ENCODE measurements at regions not wholly inside any gene's neighbourhood (a gene's known extent, or its start where the extent isn't known, plus 50 kb on each side); places are given as distances from the start of the nearest gene placed in this dataset.

GRCh38 chr3:103926936-103927335 lies 1439.8 kb upstream of the ALCAM start:
- in situ Hi-C loops (cut with MboI; ENCODE audit: low sequenced_read_pairs): no loop called here

- in situ Hi-C loops (cut with MboI; ENCODE audit: low sequenced_read_pairs): no loop called here
Measured at GRCh38 chr3:103927896-103928295, 1438.8 kb upstream of the ALCAM start.

GRCh38 chr3:103937094-103937493 lies 1429.6 kb upstream of the ALCAM start:
- in situ Hi-C loops (cut with MboI; ENCODE audit: low sequenced_read_pairs): no loop called here

GRCh38 chr3:103947062-103947461 lies 1419.6 kb upstream of the ALCAM start:
- in situ Hi-C loops (cut with MboI; ENCODE audit: low sequenced_read_pairs): no loop called here

GRCh38 chr3:103949693-103950092 lies 1417.0 kb upstream of the ALCAM start:
- in situ Hi-C loops (cut with MboI; ENCODE audit: low sequenced_read_pairs): no loop called here

GRCh38 chr3:103950676-103951075 lies 1416.0 kb upstream of the ALCAM start:
- in situ Hi-C loops (cut with MboI; ENCODE audit: low sequenced_read_pairs): no loop called here

DNA sequence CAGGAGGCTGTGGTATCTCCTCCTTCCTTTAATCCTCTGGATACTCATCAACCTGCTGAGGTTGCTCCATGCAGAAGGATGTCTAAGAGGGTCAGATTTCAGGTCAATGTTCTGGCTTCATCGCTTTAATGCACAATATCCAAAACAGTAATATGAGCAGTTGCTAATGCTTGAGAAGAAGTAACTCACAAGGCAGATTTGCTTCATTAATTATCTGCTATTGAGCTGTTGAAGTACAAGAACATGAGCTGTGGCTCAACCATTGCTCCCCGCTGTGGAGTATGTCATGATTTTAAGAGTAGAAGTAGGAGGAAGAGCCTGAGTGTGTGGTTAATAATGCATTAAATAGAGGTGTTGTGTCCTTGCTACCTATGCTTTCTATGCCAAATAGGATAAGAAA lies 1412.9 kb upstream of the ALCAM start:
- in situ Hi-C loops (cut with MboI; ENCODE audit: low sequenced_read_pairs): no loop called here

DNA sequence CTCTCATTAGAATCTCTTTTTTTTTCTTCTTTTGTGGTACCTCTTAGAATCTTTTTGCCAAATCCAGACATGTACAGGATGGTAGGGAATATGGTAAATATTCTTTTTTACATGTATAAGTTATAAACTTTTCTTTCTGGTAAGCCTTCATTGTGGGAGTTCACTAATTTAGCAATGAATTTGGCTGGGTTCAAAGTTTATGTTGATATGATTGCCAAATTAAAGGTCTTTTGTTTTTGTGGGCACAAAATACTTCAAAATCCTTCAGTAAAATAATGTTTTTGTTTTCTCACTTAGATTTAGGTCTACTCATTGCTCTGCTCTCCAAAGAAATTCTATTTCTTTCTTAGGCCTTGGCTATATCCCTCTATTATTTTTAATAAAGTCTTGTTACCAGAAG lies 1405.9 kb upstream of the ALCAM start:
- in situ Hi-C loops (cut with MboI; ENCODE audit: low sequenced_read_pairs): no loop called here

- in situ Hi-C loops (cut with MboI; ENCODE audit: low sequenced_read_pairs): no loop called here
Measured at GRCh38 chr3:103963599-103963998, 1403.1 kb upstream of the ALCAM start.

- in situ Hi-C loops (cut with MboI; ENCODE audit: low sequenced_read_pairs): no loop called here
Measured at GRCh38 chr3:103965764-103966163, 1400.9 kb upstream of the ALCAM start.

DNA sequence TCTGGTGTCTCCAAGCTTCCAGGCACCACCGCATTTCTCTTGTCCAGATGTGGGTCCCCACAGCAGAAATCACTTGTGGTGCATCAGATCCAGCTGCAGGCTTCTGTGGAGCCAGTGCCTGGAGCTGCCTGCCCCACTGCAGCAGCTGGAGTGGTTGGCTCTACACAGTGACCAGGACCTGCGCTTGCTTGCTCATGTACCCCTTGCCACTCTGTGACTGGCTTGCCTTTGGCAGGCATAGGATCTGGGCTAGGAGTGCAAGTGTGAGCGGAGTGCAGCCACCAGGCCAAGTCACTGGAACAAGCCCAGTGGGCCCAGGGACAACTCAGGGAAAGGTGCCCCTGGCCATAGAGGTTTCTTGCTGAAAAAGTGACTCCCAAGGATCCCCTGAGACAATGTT lies 1400.0 kb upstream of the ALCAM start:
- in situ Hi-C loops (cut with MboI; ENCODE audit: low sequenced_read_pairs): no loop called here

GRCh38 chr3:103968131-103968530 lies 1398.6 kb upstream of the ALCAM start:
- in situ Hi-C loops (cut with MboI; ENCODE audit: low sequenced_read_pairs): no loop called here

- in situ Hi-C loops (cut with MboI; ENCODE audit: low sequenced_read_pairs): no loop called here
Measured at GRCh38 chr3:103968751-103969150, 1398.0 kb upstream of the ALCAM start.

DNA sequence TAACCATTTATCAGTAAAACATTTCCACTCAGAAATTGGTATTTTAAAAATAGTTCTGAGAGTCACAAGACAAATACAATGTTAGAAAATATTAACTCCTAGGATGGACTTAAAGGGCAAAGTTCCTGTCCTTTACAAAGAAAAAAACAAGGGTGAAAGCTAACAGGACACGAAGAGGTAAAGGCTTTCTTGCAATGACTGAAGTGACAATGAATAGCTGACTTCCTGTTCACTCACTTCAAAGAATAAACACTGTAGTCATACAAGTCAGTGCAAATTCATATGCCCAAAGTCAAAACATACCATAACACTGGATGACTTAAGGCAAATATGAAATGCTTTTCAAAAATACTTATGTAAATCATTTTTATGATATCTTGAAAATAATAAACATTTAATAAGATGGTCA lies 1389.8 kb upstream of the ALCAM start:
- in situ Hi-C loops (cut with MboI; ENCODE audit: low sequenced_read_pairs): no loop called here

GRCh38 chr3:103977417-103977816 lies 1389.3 kb upstream of the ALCAM start:
- in situ Hi-C loops (cut with MboI; ENCODE audit: low sequenced_read_pairs): no loop called here

- in situ Hi-C loops (cut with MboI; ENCODE audit: low sequenced_read_pairs): no loop called here
Measured at GRCh38 chr3:103991461-103992115, 1375.1 kb upstream of the ALCAM start.

GRCh38 chr3:103992469-103992868 lies 1374.2 kb upstream of the ALCAM start:
- in situ Hi-C loops (cut with MboI; ENCODE audit: low sequenced_read_pairs): no loop called here

DNA sequence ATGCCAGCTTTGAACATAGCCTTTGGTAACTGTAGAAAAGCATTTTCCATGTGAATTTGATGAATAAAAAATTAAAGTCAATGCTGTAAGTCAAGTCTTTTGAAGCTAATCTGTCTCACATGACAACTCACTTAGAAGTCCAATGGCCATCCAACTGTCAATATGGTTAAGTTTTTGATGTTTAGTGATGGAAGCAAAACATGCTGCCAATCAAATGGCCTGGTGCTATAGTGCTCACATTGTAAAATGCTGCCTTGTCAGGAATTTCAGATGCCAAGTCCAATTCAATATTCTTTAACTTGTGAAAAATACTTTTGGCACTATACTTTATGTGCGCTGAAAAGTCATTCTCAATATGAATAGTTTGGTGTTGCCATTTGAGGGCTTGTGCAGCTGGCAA lies 1361.8 kb upstream of the ALCAM start:
- in situ Hi-C loops (cut with MboI; ENCODE audit: low sequenced_read_pairs): no loop called here

DNA sequence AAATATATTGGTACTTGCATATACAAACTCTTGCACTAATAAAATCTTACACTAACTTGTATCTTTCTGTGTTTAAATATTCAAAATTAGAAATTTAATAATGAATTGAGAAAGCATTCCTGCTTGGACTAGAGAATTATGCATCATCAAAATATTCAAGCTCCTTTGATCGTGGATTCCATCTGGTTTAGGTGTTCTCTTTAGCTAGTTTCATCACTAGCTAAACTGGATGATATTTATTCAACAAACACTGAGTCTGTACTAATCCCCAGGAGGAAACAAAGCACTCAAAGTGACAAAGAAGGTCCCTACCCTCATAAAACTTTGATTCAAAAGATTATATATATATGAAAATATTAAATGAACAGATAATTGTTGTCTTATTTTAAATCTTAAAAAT lies 1360.9 kb upstream of the ALCAM start:
- in situ Hi-C loops (cut with MboI; ENCODE audit: low sequenced_read_pairs): no loop called here

DNA sequence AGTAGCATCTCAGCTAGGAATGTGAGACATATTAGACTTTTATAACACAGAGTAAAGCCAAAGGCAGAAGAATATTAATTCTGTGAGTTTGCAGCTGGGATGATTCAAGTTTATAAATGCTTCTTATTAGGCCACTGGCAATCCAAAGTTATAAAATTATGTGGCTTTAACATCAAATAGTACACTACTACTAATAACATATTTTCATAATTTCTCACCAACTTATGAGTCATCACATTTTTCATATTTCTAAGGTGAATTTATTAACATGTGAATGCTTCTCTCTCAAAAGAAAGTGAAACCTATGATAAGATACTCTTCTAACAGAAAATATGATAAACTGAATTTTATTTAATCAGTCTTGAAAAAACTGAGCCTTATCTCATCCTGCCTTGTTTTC lies 1348.2 kb upstream of the ALCAM start:
- in situ Hi-C loops (cut with MboI; ENCODE audit: low sequenced_read_pairs): no loop called here

GRCh38 chr3:104031598-104031997 lies 1335.1 kb upstream of the ALCAM start:
- in situ Hi-C loops (cut with MboI; ENCODE audit: low sequenced_read_pairs): no loop called here

- in situ Hi-C loops (cut with MboI; ENCODE audit: low sequenced_read_pairs): no loop called here
Measured at GRCh38 chr3:104032283-104032682, 1334.4 kb upstream of the ALCAM start.

- in situ Hi-C loops (cut with MboI; ENCODE audit: low sequenced_read_pairs): no loop called here
Measured at GRCh38 chr3:104040896-104041295, 1325.8 kb upstream of the ALCAM start.

All from HL-60/S4 (cell line).